ENCODE measurements at regions not wholly inside any gene's neighbourhood (a gene's known extent, or its start where the extent isn't known, plus 50 kb on each side); places are given as distances from the start of the nearest gene placed in this dataset.

DNA sequence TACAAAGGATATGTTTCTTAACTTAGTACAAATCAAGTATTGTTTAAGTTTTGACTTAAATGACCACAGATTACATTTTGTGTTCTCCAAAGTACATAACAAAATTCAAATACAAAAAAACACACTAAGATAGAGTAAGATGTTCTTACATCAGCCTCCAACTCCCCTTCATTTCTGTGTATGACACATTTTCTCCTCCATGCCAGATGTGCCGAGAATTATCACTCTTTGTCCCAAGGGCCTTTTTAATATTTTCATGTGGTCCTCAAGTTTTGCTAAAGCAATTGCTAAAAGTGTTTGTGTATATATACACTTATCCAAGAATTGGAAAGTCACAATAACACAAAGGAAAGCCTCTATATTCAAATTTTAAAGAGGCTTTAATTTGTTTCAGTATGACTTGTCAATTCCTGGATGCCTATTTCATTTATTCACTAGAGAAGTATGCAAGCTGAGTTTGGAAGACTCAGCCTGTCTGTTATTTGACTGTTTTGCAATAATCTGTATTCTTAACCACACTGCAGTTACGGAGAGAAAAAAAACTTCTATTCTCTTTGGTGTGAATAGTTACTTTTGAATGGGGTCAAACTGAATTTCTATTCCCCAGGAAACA lies 586.4 kb upstream of the SEMA3D start:
- no peak for TF ChIP-seq EZH2phosphoT487 (conservative IDR thresholded peaks at IDR 0.05; ENCODE audit: low read length)
- TF ChIP-seq, protein P1, sequence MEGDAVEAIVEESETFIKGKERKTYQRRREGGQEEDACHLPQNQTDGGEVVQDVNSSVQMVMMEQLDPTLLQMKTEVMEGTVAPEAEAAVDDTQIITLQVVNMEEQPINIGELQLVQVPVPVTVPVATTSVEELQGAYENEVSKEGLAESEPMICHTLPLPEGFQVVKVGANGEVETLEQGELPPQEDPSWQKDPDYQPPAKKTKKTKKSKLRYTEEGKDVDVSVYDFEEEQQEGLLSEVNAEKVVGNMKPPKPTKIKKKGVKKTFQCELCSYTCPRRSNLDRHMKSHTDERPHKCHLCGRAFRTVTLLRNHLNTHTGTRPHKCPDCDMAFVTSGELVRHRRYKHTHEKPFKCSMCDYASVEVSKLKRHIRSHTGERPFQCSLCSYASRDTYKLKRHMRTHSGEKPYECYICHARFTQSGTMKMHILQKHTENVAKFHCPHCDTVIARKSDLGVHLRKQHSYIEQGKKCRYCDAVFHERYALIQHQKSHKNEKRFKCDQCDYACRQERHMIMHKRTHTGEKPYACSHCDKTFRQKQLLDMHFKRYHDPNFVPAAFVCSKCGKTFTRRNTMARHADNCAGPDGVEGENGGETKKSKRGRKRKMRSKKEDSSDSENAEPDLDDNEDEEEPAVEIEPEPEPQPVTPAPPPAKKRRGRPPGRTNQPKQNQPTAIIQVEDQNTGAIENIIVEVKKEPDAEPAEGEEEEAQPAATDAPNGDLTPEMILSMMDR (IDR thresholded peaks at IDR 0.05; ENCODE audit: insufficient read depth, low read length, poor library complexity, severe bottlenecking), result no peak

Measured in SU-DHL-6 (cell line).